Stimulated activated CD4-positive, alpha-beta T cell treated with anti-CD3 and anti-CD28 coated beads, Interleukin-12 subunit alpha, Interleukin-12 subunit beta, amount 100 ng/mL, for 48 hours (primary cell): ENCODE measurements at regions not wholly inside any gene's neighbourhood (a gene's known extent, or its start where the extent isn't known, plus 50 kb on each side); places are given as distances from the start of the nearest gene placed in this dataset.
"Not testable (repeated sequence)": the region's sequence is repeated elsewhere in the genome, so short reads cannot be mapped to it uniquely, and the experiment has no call there.

ENCODE experiments used
- DNase-seq, 3 donors: peaks; one replicate each; pipeline ENCODE4 v3.0.0-alpha.2; 2020; ENCODE audit warnings: low read depth in 2 of 3, low spot score in 1 of 3

DNA sequence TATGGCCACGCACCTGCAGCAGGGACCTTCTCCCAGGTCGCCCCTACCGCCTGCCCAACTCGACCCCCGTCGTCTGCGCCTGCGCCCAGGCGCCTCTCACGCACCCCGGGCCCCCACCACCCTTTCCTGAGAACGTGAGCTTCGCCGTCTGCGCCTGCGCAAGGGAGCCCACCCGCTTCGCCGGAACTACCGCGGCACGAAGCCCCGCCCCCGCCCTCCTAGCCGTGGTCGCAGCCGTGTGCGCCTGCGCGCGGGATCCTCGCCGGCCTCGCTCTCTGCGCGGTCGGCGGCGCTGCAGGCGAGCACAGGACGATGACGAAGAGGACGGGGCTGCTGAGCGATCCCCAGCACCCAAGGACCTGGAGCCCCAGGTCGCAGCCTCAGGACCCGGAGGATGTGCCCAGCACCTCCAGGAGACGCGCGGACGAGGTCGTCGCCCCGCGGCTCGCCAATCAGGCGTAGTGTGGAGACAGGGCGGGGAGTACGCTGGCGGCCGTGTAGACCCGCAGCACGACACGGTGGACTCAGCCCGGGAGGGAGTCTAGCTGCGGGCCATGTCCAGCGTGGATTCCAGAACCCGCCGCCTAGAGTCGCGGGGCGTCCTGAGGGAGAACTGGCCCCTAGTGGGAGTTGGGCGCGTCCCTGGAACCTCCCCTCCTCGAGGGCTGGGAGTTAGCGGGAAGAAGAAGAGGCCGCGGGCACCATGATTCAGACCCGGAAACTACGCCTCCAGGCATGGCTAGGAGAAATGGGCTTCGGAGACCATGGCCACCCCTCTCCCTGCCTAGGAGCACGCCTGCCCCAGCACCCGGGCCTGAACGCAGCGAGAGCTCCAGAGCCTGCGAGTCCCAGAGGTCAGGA is 1120.8 kb upstream of the TMEM132C start:
- DNase-seq: peak; percentile 47 to 57 (median 55)

DNA sequence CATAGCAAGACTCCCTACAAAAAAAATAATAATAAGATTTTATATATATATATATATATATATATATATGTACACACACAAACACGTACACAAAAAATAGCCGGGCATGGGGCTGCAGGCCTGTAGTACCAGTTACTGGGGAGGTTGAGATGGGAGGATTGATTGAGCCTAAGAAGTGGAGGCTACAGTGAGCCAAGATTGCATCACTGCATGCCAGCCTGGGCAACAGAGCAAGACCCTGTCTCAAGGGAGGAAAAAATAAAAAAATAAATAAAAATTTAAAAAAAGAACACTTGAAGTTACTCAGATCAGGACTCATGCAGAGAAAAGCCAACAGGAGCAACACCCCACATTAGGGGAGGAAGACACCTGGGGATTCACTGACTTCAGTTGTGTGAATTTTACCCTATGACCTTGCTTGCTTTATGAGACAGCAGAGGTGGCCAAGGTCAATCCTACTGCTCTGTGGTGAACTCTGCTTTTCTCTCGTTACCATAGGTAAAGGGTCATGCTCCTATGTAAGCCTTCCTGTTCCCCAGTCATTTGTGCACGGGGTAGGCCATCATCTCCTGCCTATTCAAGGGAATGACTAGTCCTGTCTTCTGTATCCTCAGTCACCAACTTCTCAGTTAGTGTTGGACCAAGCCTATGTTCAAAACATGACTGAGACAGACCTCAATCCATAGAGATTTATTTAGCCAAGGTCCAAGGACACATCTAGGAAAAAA is 1119.8 kb upstream of the TMEM132C start:
- no peak for DNase-seq

DNA sequence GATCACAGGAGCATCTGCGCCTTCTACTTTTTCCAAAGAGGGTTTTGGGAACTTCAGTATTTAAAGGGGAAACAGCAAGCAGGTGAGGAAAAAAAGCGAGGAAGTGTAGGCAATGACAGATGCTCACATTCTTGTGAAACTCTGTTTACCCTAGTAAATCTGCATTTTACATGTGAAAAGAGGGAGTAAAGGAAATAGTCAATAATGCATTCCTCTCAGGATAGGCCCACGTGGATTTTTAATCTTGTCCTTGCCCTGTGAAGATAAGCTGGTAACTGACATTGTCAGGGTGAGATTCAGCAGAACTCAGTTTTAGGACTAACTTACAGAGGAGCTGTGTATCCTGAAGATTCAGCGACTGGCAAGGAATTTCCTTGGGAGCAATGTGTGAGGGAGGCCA is 1119.2 kb upstream of the TMEM132C start:
- no peak for DNase-seq

DNA sequence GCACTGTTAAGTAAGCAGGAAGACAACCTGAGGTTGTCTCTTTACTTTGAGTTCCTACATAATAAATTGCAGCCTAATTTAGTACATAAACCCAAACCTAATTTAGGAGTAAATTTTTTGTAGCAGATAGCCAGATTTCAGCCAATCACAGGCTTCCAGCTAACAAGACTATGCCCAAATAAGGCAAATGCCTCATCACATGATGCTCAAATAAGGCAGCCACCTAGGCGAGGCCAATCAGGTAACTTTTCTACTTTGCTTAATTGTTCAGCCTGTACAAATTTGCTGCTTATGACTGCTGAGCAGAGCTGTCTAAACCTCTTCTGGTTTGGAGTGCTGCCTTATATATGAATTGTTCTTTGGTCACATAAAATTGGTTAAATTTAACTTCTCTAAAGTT is 1118.7 kb upstream of the TMEM132C start:
- DNase-seq: no peak

DNA sequence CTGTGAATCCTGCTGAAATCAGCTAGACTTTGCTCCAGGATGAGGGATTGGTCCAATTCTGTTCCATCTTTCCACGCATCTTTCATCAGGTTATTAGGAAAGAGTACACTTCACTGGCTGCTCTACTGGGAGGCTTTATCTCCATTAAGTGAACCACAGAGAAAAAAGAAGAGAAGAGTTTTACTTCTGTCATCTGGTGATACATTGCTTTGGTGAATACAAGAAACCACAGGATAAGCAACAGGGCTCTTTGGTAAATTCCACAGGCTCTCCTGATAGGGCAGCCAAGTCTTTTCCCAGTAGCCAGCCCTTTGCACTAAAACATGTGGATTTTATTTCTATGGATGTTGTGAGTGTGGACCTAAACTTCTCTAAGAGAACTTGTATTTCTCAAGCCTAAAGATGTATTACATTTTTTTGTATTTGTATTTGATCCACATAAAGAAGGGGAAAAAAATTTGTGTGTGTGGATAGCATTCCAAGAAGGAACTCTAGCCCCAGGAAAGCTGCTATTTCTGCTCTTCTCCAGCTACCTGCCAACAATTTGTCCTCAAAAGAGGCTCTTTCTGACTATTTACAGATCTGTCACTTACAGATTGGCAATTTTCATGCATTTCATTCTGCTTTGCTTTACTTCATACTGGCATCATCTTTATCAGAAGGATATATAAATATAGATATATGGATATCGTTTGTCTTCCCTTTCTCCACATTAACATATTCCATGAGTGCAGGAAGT is 1117.6 kb upstream of the TMEM132C start:
- no peak for DNase-seq

DNA sequence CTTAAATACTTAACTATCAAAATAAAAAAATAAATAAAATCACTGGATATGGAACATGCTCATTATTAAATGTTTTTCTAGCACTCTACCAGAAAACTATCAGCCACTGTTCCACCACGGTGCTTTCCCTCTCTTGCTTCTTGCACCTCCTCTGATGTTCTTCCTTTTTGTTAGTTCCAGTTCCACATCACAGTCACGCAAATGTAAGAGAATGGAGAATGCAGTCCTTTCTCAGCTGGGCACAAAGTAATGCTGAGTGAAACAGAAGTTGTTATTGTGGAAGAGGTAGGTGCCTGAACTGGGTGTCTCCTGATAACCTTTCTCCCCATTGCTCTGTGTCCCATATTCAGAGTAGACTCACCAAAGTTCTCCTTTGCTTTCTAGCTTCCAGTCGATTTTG is 1116.9 kb upstream of the TMEM132C start:
- DNase-seq: no peak

DNA sequence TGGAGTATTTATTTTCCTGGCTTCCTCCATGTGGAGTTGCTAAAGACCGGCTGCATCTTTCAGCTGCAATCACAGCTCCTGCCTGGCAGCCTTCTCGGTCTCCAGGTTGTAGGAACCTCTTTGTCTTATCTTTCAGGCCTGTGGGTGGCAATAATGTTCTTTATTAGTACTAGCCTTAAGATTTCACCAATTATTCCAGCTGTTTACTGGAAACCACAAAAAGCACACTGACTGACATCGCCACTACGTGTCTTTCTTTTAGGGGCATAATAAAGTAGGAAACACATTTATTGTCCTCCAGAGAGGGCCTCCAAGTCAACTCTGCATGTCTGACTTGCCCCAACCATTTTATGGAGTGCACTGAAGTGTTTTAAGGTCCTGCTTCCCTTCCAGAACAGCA is 1116.5 kb upstream of the TMEM132C start:
- DNase-seq: no peak

DNA sequence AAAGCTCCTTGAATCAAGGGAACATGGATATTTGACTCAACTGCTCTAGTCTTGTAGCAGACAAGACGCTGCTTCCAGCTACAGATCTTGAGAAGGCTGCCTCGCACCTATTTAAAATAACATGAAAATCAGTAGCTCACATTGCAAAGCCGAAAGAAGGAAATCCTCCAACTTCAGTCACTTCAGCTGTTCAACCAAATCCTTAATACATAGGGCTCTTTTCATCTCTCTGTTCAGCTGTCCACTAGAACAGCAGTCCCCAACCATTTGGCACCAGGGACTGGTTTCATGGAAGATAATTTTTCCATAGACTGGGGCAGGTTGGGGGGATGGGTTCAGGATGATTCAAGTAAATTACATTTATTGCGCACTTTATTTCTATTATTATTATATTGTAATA is 1116.0 kb upstream of the TMEM132C start:
- no peak for DNase-seq

DNA sequence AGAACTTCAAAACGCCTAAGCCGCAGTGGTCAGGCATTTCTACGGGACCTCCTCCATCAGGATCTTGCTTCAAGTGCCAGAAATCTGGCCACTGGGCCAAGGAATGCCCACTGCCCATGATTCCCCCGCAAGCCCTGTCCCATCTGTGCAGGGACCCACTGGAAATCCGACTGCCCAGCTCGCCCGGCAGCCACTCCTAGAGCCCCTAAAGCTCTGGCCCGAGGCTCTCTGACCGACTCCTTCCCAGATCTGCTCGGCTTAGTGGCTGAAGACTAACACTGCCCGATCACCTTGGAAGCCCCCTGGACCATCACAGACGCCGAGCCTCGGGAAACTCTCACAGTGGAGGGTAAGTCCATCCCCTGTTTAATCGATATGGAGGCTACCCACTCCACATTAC is 1113.0 kb upstream of the TMEM132C start:
- no peak for DNase-seq

DNA sequence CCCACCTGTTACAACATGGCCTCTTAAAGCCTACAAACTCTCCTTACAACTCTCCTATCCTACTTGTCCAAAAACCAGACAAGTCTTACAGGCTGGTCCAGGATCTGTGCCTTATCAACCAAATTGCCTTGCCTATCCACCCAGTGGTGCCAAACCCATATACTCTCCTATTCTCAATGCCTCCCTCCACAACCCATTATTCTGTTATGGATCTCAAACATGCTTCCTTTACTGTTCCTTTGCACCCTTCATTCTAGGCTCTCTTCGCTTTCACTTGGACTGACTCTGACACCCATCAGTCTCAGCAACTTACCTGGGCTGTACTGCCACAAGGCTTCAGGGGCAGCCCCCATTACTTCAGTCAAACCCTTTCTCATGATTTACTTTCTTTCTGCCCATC is 1112.1 kb upstream of the TMEM132C start:
- DNase-seq: not testable (repeated sequence)

DNA sequence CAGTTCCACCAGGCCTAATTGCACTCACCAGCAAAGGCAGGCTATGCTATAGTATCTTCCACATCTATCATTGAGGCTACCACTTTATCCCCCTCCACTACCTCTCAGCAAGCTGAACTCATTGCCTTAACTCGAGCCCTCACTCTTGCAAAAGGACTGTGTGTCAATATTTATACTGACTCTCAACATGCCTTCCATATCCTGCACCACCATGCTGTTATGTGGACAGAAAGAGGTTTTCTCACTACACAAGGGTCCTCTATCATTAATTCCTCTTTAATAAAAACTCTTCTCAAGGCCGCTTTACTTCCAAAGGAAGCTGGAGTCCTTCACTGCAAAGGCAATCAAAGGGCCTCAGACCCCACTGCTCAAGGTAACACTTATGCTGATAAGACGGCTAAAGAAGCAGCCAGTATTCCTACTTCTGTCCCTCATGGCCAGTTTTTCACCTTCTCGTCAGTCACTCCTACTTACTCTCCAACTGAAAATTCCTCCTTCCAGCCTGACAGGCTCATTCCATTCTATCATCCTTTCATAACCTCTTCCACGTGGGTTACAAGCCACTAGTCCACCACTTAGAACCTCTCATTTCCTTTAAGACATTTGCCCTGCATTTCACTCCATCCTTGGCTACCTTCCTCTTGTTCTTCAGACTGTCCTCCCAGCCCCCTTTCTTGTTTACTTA is 1110.9 kb upstream of the TMEM132C start:
- not testable (repeated sequence) for DNase-seq

DNA sequence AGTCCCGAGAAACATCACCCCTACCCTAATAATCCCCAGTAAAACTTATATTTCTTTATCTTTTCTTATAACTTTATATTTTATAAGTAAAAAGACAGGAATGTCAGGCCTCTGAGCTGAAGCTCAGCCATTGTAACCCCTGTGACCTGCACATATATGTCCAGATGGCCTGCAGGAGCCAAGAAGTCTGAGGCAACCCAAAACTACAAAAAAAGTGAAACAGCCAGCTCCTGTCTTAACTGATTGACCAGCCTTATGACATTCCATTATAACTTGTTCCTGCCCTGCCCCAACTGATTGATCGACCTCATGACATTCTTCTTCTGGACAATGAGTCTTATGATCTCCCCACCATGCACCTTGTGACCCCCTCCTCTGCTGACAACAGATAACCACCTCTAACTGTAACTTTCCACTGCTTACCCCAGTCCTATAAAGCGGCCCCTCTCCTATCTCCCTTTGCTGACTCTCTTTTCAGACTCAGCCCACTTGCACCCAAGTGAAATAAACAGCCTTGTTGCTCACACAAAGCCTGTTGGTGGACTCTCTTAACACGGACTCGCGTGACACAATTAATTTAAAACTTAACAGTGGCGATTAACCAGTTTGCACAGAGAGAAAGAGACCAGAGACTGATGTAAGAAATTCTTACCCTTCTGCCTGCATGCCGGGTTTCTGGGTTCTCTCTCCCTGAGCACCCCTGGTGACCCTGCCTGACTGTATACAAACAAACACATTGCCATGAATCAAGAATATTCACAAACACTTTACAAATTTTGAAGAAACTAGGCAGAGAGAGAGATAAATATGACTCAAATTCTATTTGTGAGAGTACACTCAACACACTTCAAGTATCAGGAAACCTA is 1109.2 kb upstream of the TMEM132C start:
- not testable (repeated sequence) for DNase-seq

DNA sequence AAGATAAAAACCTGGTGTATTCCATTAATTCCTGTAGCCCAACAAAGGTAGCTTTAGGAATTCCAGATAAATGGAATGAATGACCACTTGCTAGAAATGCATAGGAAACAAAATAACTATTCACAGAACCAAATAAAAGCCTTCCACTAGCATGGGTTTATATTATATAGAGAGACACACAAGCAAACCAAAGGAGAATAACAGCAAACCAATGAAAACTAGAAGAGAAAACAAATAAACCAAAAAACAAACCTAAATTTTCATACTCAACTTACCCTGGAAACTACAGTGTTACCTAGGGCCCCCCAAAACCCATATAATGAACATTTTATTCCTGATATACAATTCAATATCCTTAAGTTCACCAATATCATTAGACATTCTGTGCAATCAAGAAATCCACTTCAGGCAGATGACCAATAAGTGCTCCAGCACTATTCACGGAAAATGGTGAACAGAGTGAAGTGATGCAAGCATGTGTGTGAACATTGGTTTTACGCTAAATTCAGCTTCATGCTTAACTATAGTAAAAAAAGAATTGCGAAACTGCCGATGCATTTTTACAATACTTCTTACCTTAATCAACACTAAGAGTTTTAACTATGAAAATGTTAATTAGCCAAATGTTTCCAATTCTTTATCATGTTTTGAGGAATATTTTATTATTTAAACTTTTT is 1108.4 kb upstream of the TMEM132C start:
- DNase-seq: no peak

DNA sequence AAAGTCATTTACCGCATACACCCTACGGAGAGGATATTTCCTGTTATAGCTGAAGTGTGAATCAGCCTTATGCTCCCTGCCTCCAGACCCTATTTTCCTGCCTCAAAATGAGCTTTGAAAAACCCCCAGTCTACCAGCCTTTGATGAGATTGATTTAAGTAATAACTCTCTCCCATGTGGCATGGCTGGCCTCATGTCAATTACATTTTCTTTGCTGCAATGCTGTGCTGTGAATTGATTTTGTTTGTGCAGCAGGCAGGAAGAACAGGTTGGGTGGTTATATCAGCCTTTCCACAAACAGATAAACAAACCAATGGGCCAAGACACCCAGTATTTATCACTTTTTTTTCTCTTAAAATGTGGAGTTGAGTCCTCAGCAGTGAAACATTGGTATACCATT is 1105.5 kb upstream of the TMEM132C start:
- no peak for DNase-seq

DNA sequence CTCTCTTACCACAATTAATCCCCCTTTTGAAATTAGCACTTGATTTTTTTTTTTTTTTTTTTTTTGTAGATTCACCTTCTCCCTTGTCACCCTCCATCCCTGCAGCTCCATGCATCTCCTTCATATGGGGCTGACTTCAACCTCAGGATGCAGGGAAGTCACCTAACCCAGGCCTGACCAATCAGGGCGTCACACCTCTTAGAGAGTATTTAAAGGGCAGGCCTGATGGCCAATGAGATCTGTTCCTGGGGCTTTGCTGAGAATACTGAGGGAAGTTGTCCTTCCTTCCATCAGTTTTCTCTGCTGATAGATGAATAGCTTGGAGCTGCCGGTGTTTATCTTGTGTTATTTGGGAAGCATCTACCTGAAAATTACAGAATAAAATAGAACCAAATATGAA is 1104.7 kb upstream of the TMEM132C start:
- DNase-seq: no peak

DNA sequence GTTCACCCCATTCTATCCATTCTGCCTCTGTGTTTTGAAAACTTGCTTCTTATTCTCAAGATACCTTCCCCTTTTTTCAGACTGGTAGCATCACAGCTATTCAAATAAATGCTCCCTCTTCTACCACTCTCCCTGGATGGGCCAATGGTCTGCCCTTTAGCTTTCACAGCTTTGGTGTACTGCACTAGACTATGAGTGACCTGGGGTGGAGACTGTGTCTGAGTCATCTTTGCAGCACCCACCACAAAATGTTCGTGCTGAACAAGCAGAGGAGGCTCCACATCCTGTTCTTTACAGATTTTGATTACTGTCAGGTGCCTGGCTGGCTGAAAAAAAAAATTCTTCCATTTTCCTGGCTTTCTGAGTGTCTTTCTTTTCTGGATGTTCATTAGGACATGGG is 1104.1 kb upstream of the TMEM132C start:
- DNase-seq: peak in 2 of 3 donors; percentile 16 to 36

DNA sequence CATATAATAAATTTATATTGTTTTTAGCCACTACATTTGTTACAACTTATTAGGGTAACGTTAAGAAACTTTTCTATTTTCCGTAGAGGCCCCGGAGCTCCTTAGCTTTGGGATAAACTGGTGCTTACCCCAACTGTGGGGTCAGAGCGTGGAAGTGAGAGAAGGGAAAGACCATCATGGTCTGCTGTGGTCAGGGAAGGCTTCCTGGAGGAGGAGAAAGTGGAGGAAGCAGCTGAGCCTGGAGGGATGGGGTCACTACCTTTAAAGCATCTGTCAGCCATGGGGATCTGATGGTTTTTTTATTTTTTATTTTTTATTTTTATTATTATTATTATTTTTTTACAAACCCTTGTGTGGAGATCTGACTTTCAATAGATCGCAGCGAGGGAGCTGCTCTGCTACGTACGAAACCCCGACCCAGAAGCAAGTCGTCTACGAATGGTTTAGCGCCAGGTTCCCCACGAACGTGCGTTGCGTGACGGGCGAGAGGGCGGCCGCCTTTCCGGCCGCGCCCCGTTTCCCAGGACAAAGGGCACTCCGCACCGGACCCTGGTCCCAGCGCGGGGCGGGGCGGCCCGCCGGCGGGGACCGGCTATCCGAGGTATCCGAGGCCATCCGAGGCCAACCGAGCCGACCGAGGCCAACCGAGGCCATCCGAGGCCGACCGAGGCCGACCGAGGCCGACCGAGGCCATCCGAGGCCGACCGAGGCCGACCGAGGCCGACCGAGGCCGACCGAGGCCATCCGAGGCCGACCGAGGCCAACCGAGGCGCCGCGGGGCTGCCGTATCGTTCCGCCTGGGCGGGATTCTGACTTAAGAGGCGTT is 1101.2 kb upstream of the TMEM132C start:
- DNase-seq: peak; percentile 69 to 82 (median 81)

DNA sequence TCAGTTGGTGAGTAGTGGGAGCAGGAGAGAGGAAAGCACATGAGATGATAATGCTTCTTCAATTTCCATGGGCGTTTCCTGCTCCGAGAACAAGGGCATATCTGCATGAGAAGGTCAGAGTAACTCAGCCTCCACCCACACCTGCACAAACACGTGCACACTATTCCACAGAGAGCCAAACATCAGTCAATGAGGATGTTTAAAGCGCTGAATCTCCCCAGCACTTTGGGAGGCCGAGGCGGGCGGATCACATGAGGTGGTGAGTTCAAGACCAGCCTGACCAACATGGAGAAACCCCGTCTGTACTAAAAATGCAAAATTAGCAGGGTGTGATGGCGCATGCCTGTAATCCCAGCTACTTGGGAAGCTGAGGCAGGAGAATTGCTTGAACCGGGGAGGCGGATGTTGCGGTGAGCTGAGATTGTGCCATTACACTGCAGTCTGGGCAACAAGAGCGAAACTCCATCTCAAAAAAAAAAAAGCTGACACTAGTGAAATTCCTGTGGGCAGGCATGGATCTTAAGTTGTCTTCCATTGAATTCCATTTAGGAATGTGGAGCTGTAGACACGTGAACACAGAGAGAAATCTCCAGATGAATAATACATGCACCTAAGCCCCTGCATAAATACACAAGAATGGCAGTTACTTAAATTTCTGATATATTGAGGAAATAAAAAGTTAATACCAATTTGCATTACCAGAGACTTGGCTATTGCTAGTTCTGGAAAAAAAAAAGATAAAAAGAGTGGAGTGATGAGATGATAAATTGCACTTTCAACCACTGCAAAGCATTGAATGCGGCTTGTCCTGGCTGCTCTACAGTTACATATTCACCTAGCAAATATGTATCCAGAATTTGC is 1097.4 kb upstream of the TMEM132C start:
- DNase-seq: no peak
